ENCODE measurements at regions not wholly inside any gene's neighbourhood (a gene's known extent, or its start where the extent isn't known, plus 50 kb on each side); places are given as distances from the start of the nearest gene placed in this dataset.

GRCh38 chr5:174649391-174649790 is 75.0 kb upstream of the MSX2 start:
- Histone ChIP-seq H3K27ac (replicated peaks) (no peak overlapping the region), H3K27me3 (ENCODE audit: insufficient read depth, poor library complexity, severe bottlenecking) (no peaks in the 10 kb centered on the region), H3K4me3 (replicated peaks; ENCODE audit: insufficient read depth, low read length) (no peak overlapping the region)
- no peak for DNase-seq (ENCODE audit: low read depth in 1 of 2, low spot score in 1 of 2)
- TF ChIP-seq CTCF (IDR thresholded peaks at IDR 0.05; ENCODE audit: insufficient read depth, low read length) (no peak), GABPA (IDR thresholded peaks at IDR 0.05; ENCODE audit: low read depth) (no peak), REST (IDR thresholded peaks at IDR 0.05; ENCODE audit: insufficient replicate concordance, low read depth) (no peak), POLR2AphosphoS5 (IDR thresholded peaks at IDR 0.05; ENCODE audit: low read depth) (no peak), SPI1 (IDR thresholded peaks at IDR 0.05; ENCODE audit: borderline replicate concordance, low read depth) (no peak)

GRCh38 chr5:174654442-174654841 is 69.9 kb upstream of the MSX2 start:
- no peak for DNase-seq (ENCODE audit: low read depth in 1 of 2, low spot score in 1 of 2)
- H3K27ac ChIP-seq (replicated peaks) = no peak overlapping the region
- H3K27me3 ChIP-seq (ENCODE audit: insufficient read depth, poor library complexity, severe bottlenecking) = no peaks in the 10 kb centered on the region
- TF ChIP-seq CTCF (IDR thresholded peaks at IDR 0.05; ENCODE audit: insufficient read depth, low read length) (no peak), SPI1 (IDR thresholded peaks at IDR 0.05; ENCODE audit: borderline replicate concordance, low read depth) (no peak), GABPA (IDR thresholded peaks at IDR 0.05; ENCODE audit: low read depth) (no peak), REST (IDR thresholded peaks at IDR 0.05; ENCODE audit: insufficient replicate concordance, low read depth) (no peak), POLR2AphosphoS5 (IDR thresholded peaks at IDR 0.05; ENCODE audit: low read depth) (no peak)
- no peak overlapping the region for H3K4me3 ChIP-seq (replicated peaks; ENCODE audit: insufficient read depth, low read length)

- TF ChIP-seq CTCF (IDR thresholded peaks at IDR 0.05; ENCODE audit: insufficient read depth, low read length) = no peak
- TF ChIP-seq POLR2AphosphoS5 (IDR thresholded peaks at IDR 0.05; ENCODE audit: low read depth) = no peak
- no peak for TF ChIP-seq SPI1 (IDR thresholded peaks at IDR 0.05; ENCODE audit: borderline replicate concordance, low read depth)
- TF ChIP-seq REST (IDR thresholded peaks at IDR 0.05; ENCODE audit: insufficient replicate concordance, low read depth) = no peak
- no peak for TF ChIP-seq GABPA (IDR thresholded peaks at IDR 0.05; ENCODE audit: low read depth)
- DNase-seq (ENCODE audit: low read depth in 1 of 2, low spot score in 1 of 2) = no peak
- Histone ChIP-seq H3K4me3 (replicated peaks; ENCODE audit: insufficient read depth, low read length) (no peak overlapping the region), H3K27ac (replicated peaks) (no peak overlapping the region), H3K27me3 (ENCODE audit: insufficient read depth, poor library complexity, severe bottlenecking) (no peaks in the 10 kb centered on the region)
Measured at GRCh38 chr5:174655351-174655750, 69.0 kb upstream of the MSX2 start.
